C4-2B (cell line): ENCODE measurements at regions not wholly inside any gene's neighbourhood (a gene's known extent, or its start where the extent isn't known, plus 50 kb on each side); places are given as distances from the start of the nearest gene placed in this dataset.

Experiments
- H3K27ac ChIP-seq: fragments of 450-650 bp; 2 replicates; pipeline ENCODE4 v1.5.1; 2017
- CTCF ChIP-seq: fragments of 450-650 bp; conservative IDR thresholded peaks from 2 replicates; pipeline ENCODE4 v1.5.1; 2017; ENCODE audit warnings: mild to moderate bottlenecking
- ZFX ChIP-seq: fragments of 450-650 bp; IDR thresholded peaks from 2 replicates; pipeline ENCODE4 v1.6.1; 2017

- TF ChIP-seq CTCF (no peak), ZFX (no peak)
- no peak overlapping the region for H3K27ac ChIP-seq
Measured at GRCh38 chr5:159385536-159385935, 55.2 kb upstream of the IL12B start.

- no peak for TF ChIP-seq CTCF
- TF ChIP-seq ZFX, result no peak
- H3K27ac ChIP-seq, result no peak overlapping the region
Measured at GRCh38 chr5:159386028-159386711, 55.9 kb upstream of the IL12B start.

GRCh38 chr5:159392871-159393270, 62.6 kb upstream of the IL12B start:
- TF ChIP-seq CTCF, result no peak
- TF ChIP-seq ZFX, result no peak
- no peak overlapping the region for H3K27ac ChIP-seq

- H3K27ac ChIP-seq, result no peak overlapping the region
- no peak for TF ChIP-seq ZFX
- no peak for TF ChIP-seq CTCF
Measured at GRCh38 chr5:159393854-159394274, 63.6 kb upstream of the IL12B start.

GRCh38 chr5:159395202-159395601, 64.9 kb upstream of the IL12B start:
- no peak overlapping the region for H3K27ac ChIP-seq
- TF ChIP-seq CTCF (no peak), ZFX (no peak)

- H3K27ac ChIP-seq, result no peak overlapping the region
- TF ChIP-seq ZFX, result no peak
- TF ChIP-seq CTCF, result no peak
Measured at GRCh38 chr5:159398936-159399335, 68.6 kb upstream of the IL12B start.

- no peak overlapping the region for H3K27ac ChIP-seq
- TF ChIP-seq CTCF (no peak), ZFX (no peak)
Measured at GRCh38 chr5:159400476-159400875, 70.2 kb upstream of the IL12B start.
